HepG2 (cell line): ENCODE measurements at regions not wholly inside any gene's neighbourhood (a gene's known extent, or its start where the extent isn't known, plus 50 kb on each side); places are given as distances from the start of the nearest gene placed in this dataset.

Source experiments
- FOXO1 ChIP-seq: sonication (generic); formaldehyde crosslinking; IDR thresholded peaks from 2 replicates; pipeline ENCODE4 v1.4.0; 2020; ENCODE audit warnings: missing genetic modification reagents
- HDAC6 ChIP-seq: fragments of 200-600 bp; sonication (generic); IDR thresholded peaks from 2 replicates; pipeline ENCODE4 v1.7.0; 2017; ENCODE audit warnings: mild to moderate bottlenecking, antibody characterized with exemption, low read length, low read depth
- SAFB2 ChIP-seq: sonication (generic); formaldehyde crosslinking; IDR thresholded peaks from 2 replicates; pipeline ENCODE4 v1.5.1; 2020; ENCODE audit warnings: missing genetic modification reagents, low read depth, mild to moderate bottlenecking, borderline replicate concordance
- YY1 ChIP-seq: IDR thresholded peaks from 2 replicates; pipeline ENCODE4 v1.6.1; 2011; ENCODE audit warnings: low read length, low read depth, moderate library complexity, mild to moderate bottlenecking; ENCODE audit not compliant: insufficient read depth, insufficient replicate concordance
- ZNF256 ChIP-seq: sonication (generic); formaldehyde crosslinking; conservative IDR thresholded peaks from 2 replicates; pipeline ENCODE4 v1.4.0; 2020; ENCODE audit warnings: missing genetic modification reagents
- ZNF44 ChIP-seq: sonication (generic); formaldehyde crosslinking; IDR thresholded peaks from 2 replicates; pipeline ENCODE4 v1.5.1; 2020; ENCODE audit warnings: mild to moderate bottlenecking, missing genetic modification reagents
- TF ChIP-seq, protein P1 (sequence below), 2 experiments: sonication (generic) in 1 of 2; formaldehyde crosslinking in 1 of 2; IDR thresholded peaks; 2 replicates each; pipeline versions ENCODE4 v1.5.1 to v1.6.1; 2011 to 2020; ENCODE audit warnings: borderline replicate concordance in 1 of 2, low read depth in 1 of 2, low read length in 1 of 2, mild to moderate bottlenecking in 1 of 2, missing genetic modification reagents in 1 of 2, moderate library complexity in 1 of 2
- TF ChIP-seq, protein P2 (sequence below): sonication (generic); formaldehyde crosslinking; IDR thresholded peaks from 2 replicates; pipeline ENCODE4 v1.5.0; 2020; ENCODE audit warnings: mild to moderate bottlenecking, missing genetic modification reagents, moderate library complexity
- TF ChIP-seq, protein P3 (sequence below): sonication (generic); formaldehyde crosslinking; IDR thresholded peaks from 2 replicates; pipeline ENCODE4 v1.4.0; 2020; ENCODE audit warnings: missing genetic modification reagents, borderline replicate concordance

GRCh38 chr3:191944835-191945234, 483.9 kb downstream of the PYDC2 start:
- TF ChIP-seq, protein P1, sequence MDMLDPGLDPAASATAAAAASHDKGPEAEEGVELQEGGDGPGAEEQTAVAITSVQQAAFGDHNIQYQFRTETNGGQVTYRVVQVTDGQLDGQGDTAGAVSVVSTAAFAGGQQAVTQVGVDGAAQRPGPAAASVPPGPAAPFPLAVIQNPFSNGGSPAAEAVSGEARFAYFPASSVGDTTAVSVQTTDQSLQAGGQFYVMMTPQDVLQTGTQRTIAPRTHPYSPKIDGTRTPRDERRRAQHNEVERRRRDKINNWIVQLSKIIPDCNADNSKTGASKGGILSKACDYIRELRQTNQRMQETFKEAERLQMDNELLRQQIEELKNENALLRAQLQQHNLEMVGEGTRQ (IDR thresholded peaks at IDR 0.05; ENCODE audit: low read depth, low read length), result no peak
- TF ChIP-seq, protein P1 (CRISPR knock-in tag; IDR thresholded peaks at IDR 0.05; ENCODE audit: borderline replicate concordance), result no peak
- TF ChIP-seq ZNF256 (CRISPR knock-in tag) (no peak), HDAC6 (no peak), ZNF44 (CRISPR knock-in tag) (no peak), SAFB2 (CRISPR knock-in tag) (no peak), FOXO1 (CRISPR knock-in tag) (no peak), YY1 (no peak)
- TF ChIP-seq, protein P2, sequence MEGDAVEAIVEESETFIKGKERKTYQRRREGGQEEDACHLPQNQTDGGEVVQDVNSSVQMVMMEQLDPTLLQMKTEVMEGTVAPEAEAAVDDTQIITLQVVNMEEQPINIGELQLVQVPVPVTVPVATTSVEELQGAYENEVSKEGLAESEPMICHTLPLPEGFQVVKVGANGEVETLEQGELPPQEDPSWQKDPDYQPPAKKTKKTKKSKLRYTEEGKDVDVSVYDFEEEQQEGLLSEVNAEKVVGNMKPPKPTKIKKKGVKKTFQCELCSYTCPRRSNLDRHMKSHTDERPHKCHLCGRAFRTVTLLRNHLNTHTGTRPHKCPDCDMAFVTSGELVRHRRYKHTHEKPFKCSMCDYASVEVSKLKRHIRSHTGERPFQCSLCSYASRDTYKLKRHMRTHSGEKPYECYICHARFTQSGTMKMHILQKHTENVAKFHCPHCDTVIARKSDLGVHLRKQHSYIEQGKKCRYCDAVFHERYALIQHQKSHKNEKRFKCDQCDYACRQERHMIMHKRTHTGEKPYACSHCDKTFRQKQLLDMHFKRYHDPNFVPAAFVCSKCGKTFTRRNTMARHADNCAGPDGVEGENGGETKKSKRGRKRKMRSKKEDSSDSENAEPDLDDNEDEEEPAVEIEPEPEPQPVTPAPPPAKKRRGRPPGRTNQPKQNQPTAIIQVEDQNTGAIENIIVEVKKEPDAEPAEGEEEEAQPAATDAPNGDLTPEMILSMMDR (CRISPR knock-in tag), result no peak
- TF ChIP-seq, protein P3, sequence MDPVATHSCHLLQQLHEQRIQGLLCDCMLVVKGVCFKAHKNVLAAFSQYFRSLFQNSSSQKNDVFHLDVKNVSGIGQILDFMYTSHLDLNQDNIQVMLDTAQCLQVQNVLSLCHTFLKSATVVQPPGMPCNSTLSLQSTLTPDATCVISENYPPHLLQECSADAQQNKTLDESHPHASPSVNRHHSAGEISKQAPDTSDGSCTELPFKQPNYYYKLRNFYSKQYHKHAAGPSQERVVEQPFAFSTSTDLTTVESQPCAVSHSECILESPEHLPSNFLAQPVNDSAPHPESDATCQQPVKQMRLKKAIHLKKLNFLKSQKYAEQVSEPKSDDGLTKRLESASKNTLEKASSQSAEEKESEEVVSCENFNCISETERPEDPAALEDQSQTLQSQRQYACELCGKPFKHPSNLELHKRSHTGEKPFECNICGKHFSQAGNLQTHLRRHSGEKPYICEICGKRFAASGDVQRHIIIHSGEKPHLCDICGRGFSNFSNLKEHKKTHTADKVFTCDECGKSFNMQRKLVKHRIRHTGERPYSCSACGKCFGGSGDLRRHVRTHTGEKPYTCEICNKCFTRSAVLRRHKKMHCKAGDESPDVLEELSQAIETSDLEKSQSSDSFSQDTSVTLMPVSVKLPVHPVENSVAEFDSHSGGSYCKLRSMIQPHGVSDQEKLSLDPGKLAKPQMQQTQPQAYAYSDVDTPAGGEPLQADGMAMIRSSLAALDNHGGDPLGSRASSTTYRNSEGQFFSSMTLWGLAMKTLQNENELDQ, result no peak
